SJSA1 (cell line): ENCODE measurements at regions not wholly inside any gene's neighbourhood (a gene's known extent, or its start where the extent isn't known, plus 50 kb on each side); places are given as distances from the start of the nearest gene placed in this dataset.
A peak's percentile ranks its signal among the peaks of the same experiment; 100 is the strongest.

Source experiments
- DNase-seq, 2 experiments: peaks; one replicate each; pipeline ENCODE4 v3.0.0-alpha.2; 2015 to 2020; ENCODE audit warnings: low spot score in 2 of 2, low read depth in 1 of 2
- H3K27ac ChIP-seq: fragments of 250-450 bp; sonication (Bioruptor Pico); 2 replicates; pipeline ENCODE4 v1.5.1; 2020; ENCODE audit warnings: mild to moderate bottlenecking, moderate library complexity
- H3K27me3 ChIP-seq: fragments of 250-450 bp; sonication (Bioruptor Pico); replicated peaks from 2 replicates; pipeline ENCODE4 v1.5.1; 2020; ENCODE audit warnings: mild to moderate bottlenecking, moderate library complexity
- H3K36me3 ChIP-seq: fragments of 250-450 bp; sonication (Bioruptor Pico); 2 replicates; pipeline ENCODE4 v1.5.1; 2020; ENCODE audit warnings: mild to moderate bottlenecking
- H3K4me1 ChIP-seq: fragments of 250-450 bp; sonication (Bioruptor Pico); replicated peaks from 2 replicates; pipeline ENCODE4 v1.6.1; 2021; ENCODE audit warnings: mild to moderate bottlenecking
- H3K4me3 ChIP-seq: fragments of 250-450 bp; sonication (Bioruptor Pico); 2 replicates; pipeline ENCODE4 v1.5.1; 2020; ENCODE audit warnings: mild to moderate bottlenecking
- H3K9me3 ChIP-seq: fragments of 250-450 bp; sonication (Bioruptor Pico); replicated peaks from 2 replicates; pipeline ENCODE4 v1.5.1; 2020; ENCODE audit warnings: mild to moderate bottlenecking

DNA sequence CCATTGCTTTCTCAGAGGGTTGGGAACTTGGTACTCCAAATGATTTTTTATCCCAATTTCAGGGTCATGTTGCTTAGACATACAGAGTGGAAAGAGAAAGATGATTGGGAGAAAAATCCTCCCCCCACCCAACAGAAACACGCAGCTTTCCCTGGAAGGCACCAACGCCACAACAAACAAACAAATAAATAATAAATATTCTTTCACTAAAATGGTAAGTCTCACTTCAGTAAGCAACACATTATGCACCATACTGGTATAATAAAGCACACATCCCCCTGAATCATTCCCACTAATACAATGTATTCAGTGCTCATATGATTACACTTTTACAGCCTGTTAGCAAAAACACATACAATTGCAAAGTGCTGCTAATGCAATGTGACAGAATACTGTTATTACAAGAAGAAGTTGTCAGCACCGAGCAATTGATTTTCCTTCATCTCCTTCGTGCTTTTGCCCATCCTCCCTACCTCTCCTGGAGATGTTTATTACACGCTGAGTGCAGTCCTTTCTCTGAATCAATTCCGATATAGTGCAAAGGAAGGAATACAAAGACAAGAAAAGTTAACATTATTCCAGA is 359.9 kb downstream of the TXNL1 start:
- no peaks in the 10 kb centered on the region for H3K36me3 ChIP-seq

DNA sequence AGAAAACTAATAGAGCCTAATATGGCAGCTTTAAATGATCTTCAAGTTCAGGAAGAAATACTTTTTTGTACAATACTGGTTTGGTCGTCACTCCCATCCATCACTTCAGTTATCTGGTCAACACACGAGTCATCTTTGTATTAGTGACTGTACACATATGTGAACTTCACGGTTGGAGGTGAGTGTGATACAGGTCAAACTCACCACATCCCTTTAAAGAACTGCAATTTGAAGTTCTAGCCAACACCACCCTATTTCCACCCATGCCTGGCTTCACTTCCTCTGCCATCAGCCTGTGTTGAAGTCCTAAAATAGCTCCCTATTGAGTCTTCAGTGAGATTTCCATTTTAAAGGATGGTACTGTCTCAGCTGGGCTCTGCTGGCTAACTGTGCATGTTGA is 361.9 kb downstream of the TXNL1 start:
- H3K4me3 ChIP-seq, result no peak overlapping the region
- DNase-seq, result no peak
- H3K27ac ChIP-seq, result no peak overlapping the region

More for the DNA sequence above, 359.9 kb downstream of the TXNL1 start:
- Histone ChIP-seq H3K4me3 (no peak overlapping the region), H3K4me1 (peaks cover 4% of the 10 kb centered on the region; the same call in 1 of the 2 replicates), H3K9me3 (no peaks in the 10 kb centered on the region), H3K27ac (no peak overlapping the region), H3K27me3 (no peaks in the 10 kb centered on the region)
- DNase-seq, result no peak

DNA sequence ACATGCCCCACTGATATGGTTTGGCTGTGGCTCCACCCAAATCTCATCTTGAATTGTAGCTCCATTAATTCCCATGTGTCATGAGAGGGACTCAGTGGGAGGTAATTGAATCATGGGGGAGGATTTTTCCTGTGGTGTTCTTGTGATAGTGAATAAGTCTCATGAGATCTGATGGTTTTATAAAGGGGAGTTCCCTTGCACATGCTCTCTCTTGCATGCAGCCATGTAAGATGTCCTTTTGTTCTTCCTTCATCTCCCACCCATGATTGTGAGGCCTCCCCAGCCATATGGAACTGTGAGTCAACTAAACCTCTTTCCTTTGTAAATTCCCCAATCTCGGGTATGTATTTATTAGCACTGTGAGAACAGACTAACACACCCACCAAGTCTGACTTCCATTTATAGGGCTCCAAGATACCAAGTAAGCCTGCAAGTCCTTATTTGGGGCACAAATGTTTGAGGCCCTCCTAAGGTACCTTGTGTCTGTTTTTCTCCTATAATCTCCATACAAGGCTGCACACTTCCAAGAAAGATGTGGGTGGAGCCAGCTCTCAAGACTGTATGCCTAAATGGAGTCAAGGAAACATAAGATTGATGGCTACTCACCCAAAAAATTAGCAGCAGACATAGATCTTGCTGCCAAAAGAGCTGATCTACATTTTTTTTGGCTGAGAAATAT is 364.7 kb downstream of the TXNL1 start:
- no peak overlapping the region for H3K4me3 ChIP-seq
- DNase-seq, result no peak

More for the DNA sequence above, 361.9 kb downstream of the TXNL1 start:
- no peaks in the 10 kb centered on the region for H3K36me3 ChIP-seq
- no peaks in the 10 kb centered on the region for H3K9me3 ChIP-seq
- H3K4me1 ChIP-seq, result peaks cover 6% of the 10 kb centered on the region; the same call in 1 of the 2 replicates
- no peaks in the 10 kb centered on the region for H3K27me3 ChIP-seq

GRCh38 chr18:56270671-56271250 is 367.6 kb downstream of the TXNL1 start:
- H3K9me3 ChIP-seq, result no peaks in the 10 kb centered on the region
- H3K4me1 ChIP-seq, result peaks cover 6% of the 10 kb centered on the region; the same call in 1 of the 2 replicates
- H3K27ac ChIP-seq, result no peak overlapping the region
- H3K4me3 ChIP-seq, result no peak overlapping the region
- H3K27me3 ChIP-seq, result no peaks in the 10 kb centered on the region
- DNase-seq, result no peak
- no peaks in the 10 kb centered on the region for H3K36me3 ChIP-seq

More for the DNA sequence above, 364.7 kb downstream of the TXNL1 start:
- H3K27ac ChIP-seq, result no peak overlapping the region
- H3K27me3 ChIP-seq, result no peaks in the 10 kb centered on the region
- H3K36me3 ChIP-seq, result no peaks in the 10 kb centered on the region
- H3K9me3 ChIP-seq, result no peaks in the 10 kb centered on the region
- H3K4me1 ChIP-seq, result peaks cover 6% of the 10 kb centered on the region; the same call in 1 of the 2 replicates

GRCh38 chr18:56269958-56270357 is 368.4 kb downstream of the TXNL1 start:
- Histone ChIP-seq H3K27ac (no peak overlapping the region), H3K27me3 (no peaks in the 10 kb centered on the region), H3K36me3 (no peaks in the 10 kb centered on the region), H3K9me3 (no peaks in the 10 kb centered on the region), H3K4me1 (peaks cover 6% of the 10 kb centered on the region; the same call in 1 of the 2 replicates), H3K4me3 (no peak overlapping the region)
- no peak for DNase-seq

DNA sequence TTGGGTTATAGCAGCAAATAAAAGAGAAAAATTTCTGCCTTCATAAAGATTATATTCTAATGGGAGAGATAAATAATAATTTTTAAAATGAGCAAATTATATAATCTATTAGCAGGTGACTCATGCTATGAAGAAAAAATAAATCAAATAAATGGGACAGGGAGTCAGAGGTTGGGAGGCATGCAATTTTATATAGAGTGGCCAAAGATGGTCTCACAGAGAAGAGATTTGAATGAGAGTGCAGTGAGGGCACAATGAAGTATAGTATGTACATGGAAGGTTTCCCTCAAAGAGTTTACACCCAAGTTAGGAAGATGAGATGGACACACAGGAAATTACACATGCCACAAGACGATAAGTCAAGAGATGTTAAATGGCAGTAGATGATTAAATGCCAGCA is 369.4 kb downstream of the TXNL1 start:
- no peaks in the 10 kb centered on the region for H3K36me3 ChIP-seq

DNA sequence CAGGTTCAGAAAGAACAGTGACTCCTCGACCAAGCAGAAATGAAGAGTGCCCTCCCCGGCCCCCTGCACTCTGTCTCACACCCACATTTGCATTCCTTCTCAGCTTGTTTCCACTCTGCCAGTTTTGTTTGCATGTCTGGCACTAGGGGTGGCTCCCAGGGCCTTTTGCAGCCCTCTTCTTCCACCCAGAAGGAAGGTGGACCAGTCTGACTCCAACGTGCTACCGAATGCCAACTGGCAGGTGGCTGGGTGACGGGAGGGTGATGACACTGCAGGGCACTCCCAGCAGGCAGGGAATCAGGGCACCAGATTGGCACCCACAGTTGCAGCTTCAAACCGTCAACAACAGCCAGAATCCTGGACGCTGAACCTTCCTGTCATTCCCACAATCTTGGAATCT is 371.1 kb downstream of the TXNL1 start:
- no peaks in the 10 kb centered on the region for H3K36me3 ChIP-seq
- H3K27ac ChIP-seq, result no peak overlapping the region
- no peak for DNase-seq
- no peaks in the 10 kb centered on the region for H3K9me3 ChIP-seq
- H3K4me3 ChIP-seq, result no peak overlapping the region
- H3K4me1 ChIP-seq, result no peaks in the 10 kb centered on the region
- H3K27me3 ChIP-seq, result no peaks in the 10 kb centered on the region

More for the DNA sequence above, 369.4 kb downstream of the TXNL1 start:
- H3K4me3 ChIP-seq, result no peak overlapping the region
- no peak overlapping the region for H3K27ac ChIP-seq
- no peak for DNase-seq
- peaks cover 6% of the 10 kb centered on the region; the same call in 1 of the 2 replicates for H3K4me1 ChIP-seq
- H3K27me3 ChIP-seq, result no peaks in the 10 kb centered on the region
- no peaks in the 10 kb centered on the region for H3K9me3 ChIP-seq

- Histone ChIP-seq H3K9me3 (no peaks in the 10 kb centered on the region), H3K4me1 (peaks cover 13% of the 10 kb centered on the region), H3K4me3 (no peak overlapping the region), H3K27me3 (no peaks in the 10 kb centered on the region), H3K36me3 (no peaks in the 10 kb centered on the region), H3K27ac (no peak overlapping the region)
- no peak for DNase-seq
Observed at GRCh38 chr18:56258178-56258577, 380.2 kb downstream of the TXNL1 start.

- Histone ChIP-seq H3K27ac (peak overlapping the region; percentile 13; the same call in 1 of the 2 replicates), H3K27me3 (no peaks in the 10 kb centered on the region), H3K9me3 (no peaks in the 10 kb centered on the region), H3K4me3 (no peak overlapping the region), H3K4me1 (peaks cover 22% of the 10 kb centered on the region), H3K36me3 (no peaks in the 10 kb centered on the region)
- DNase-seq, result peak in 1 of 2 experiments; percentile 73
Observed at GRCh38 chr18:56257205-56257604, 381.2 kb downstream of the TXNL1 start.

- H3K4me1 ChIP-seq, result peaks cover 28% of the 10 kb centered on the region
- no peak overlapping the region for H3K4me3 ChIP-seq
- no peaks in the 10 kb centered on the region for H3K9me3 ChIP-seq
- peak overlapping the region; percentile 13; the same call in 1 of the 2 replicates for H3K27ac ChIP-seq
- DNase-seq, result no peak
- no peaks in the 10 kb centered on the region for H3K27me3 ChIP-seq
- no peaks in the 10 kb centered on the region for H3K36me3 ChIP-seq
Observed at GRCh38 chr18:56256659-56257058, 381.7 kb downstream of the TXNL1 start.

DNA sequence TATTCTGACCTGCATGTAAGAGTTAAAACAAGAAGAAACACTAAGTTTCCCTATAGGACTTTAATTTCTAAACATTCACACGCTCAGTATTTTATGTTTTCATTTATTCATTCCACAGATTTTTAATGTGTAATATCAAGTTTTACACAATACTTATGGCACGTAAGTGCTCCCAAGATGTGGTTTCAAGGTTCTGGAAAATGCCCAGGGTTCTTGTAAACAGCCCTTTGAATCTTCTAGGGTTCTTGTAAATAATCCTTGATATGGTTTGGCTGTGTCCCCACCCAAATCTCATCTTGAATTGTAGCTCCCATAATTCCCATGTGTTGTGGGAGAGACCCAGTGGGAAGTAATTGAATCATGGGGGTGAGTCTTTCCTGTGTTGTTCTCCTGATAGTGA is 383.0 kb downstream of the TXNL1 start:
- Histone ChIP-seq H3K36me3 (no peaks in the 10 kb centered on the region), H3K27me3 (no peaks in the 10 kb centered on the region), H3K4me3 (no peak overlapping the region), H3K9me3 (no peaks in the 10 kb centered on the region), H3K27ac (no peak overlapping the region), H3K4me1 (peaks cover 30% of the 10 kb centered on the region)
- DNase-seq, result no peak

DNA sequence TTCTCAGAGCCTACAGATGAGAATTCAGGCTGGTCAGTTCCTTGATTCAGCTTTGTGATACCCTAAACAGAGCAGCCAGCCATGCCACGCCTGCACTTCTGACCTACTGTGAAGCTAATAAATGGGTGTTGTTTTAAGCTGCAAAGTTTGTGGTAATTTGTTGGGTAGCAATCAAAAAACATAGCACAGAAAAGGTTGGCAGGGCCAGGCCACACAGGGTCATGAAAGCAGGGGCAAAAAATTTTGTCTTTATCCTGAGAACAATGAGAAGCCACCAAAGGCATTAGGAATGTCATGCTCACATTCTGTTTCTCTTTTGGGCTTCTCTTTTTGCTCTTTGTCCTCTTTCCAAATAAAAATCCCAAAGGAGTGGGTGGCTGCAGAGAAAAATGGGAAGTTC is 385.9 kb downstream of the TXNL1 start:
- Histone ChIP-seq H3K27ac (peak overlapping the region; percentile 49), H3K9me3 (no peaks in the 10 kb centered on the region), H3K36me3 (no peaks in the 10 kb centered on the region), H3K4me3 (no peak overlapping the region), H3K4me1 (peaks cover 28% of the 10 kb centered on the region), H3K27me3 (no peaks in the 10 kb centered on the region)
- peak; percentile 66 to 79 for DNase-seq

DNA sequence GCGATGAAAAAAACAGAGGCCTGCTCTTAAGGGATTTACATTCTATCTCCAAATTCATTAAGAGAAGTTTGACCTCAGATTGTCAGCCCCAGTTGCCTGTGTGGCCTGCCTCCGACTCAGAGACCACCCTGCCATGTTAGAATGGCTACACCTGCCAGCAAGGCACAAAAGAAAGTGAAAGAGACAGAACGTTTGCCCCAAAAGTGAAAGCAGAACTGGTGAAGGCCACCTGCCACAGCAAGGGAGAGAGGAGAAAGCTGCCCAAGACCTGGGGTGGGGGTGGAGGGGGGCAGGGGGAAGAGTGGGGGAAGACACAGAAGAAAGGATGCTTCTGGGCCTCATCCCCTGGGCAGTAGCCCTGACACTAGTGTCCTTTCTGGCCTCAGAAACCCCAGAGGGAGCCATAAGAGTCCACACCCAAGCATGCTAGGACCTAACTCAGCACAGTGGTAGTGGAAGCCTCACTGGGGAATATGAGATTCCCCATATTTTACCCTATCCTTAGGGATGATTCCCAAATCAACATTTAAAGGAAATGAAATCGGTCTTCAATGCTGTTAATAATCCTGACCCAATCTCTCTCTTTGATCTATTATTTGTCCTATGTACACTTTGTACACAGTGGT is 389.7 kb downstream of the TXNL1 start:
- Histone ChIP-seq H3K9me3 (no peaks in the 10 kb centered on the region), H3K27me3 (no peaks in the 10 kb centered on the region), H3K36me3 (no peaks in the 10 kb centered on the region), H3K4me1 (peaks cover 39% of the 10 kb centered on the region), H3K4me3 (no peak overlapping the region), H3K27ac (no peak overlapping the region)
- DNase-seq, result no peak

GRCh38 chr18:56246916-56247315 is 391.5 kb downstream of the TXNL1 start:
- DNase-seq, result peak in 1 of 2 experiments; percentile 19

More at GRCh38 chr18:56246916-56247315, 391.5 kb downstream of the TXNL1 start:
- H3K4me1 ChIP-seq, result peaks cover 26% of the 10 kb centered on the region
- no peaks in the 10 kb centered on the region for H3K36me3 ChIP-seq
- H3K9me3 ChIP-seq, result no peaks in the 10 kb centered on the region
- H3K4me3 ChIP-seq, result no peak overlapping the region
- H3K27ac ChIP-seq, result no peak overlapping the region
- H3K27me3 ChIP-seq, result no peaks in the 10 kb centered on the region
